IMR-90 (cell line): ENCODE measurements at regions not wholly inside any gene's neighbourhood (a gene's known extent, or its start where the extent isn't known, plus 50 kb on each side); places are given as distances from the start of the nearest gene placed in this dataset.

Experiments used
- ATAC-seq: fragments of 200-7000 bp; cut with Tn5 transposase; 2 replicates; pipeline ENCODE4 v1.9.1; 2020; ENCODE audit warnings: low read depth, mild to moderate bottlenecking, moderate library complexity
- BruUV-seq: library from RNA; stranded (reverse); fragments of 400-500 nt; replicated peaks from 2 replicates; lab custom pipeline; 2021; lab: Mats Ljungman, UMichigan
- CTCF ChIA-PET: fragments of 300-600 bp; formaldehyde crosslinking; extraction: SDS; loops from one replicate; lab custom pipeline; 2021; ENCODE audit warnings: antibody characterized with exemption; lab: Yijun Ruan, JAX
- POLR2A ChIA-PET: fragments of 300-600 bp; sonication (Branson Sonifier 250); formaldehyde crosslinking; loops from one replicate; lab custom pipeline; 2022; ENCODE audit warnings: antibody characterized with exemption; ENCODE audit not compliant: unreplicated experiment; lab: Charles Lee
- DNase-seq: peaks from one replicate; pipeline ENCODE4 v3.0.0; 2013
- H2AFZ ChIP-seq: replicated peaks from 2 replicates; pipeline ENCODE3; 2013; ENCODE audit warnings: low read length, mild to moderate bottlenecking; ENCODE audit not compliant: poor library complexity
- H2AK5ac ChIP-seq: 2 replicates; pipeline ENCODE4 v1.6.1; 2013; ENCODE audit warnings: low read depth, low read length, inconsistent platforms
- H2AK9ac ChIP-seq: replicated peaks from 2 replicates; pipeline ENCODE3; 2013; ENCODE audit warnings: mild to moderate bottlenecking, low read depth, low read length, moderate library complexity; ENCODE audit not compliant: poor library complexity
- H2BK120ac ChIP-seq: 2 replicates; pipeline ENCODE4 v1.6.1; 2013; ENCODE audit warnings: low read depth, low read length, inconsistent platforms
- H2BK15ac ChIP-seq: 3 replicates; pipeline ENCODE4 v1.6.1; 2013; ENCODE audit warnings: low read depth, low read length, inconsistent platforms
- H2BK20ac ChIP-seq: 2 replicates; pipeline ENCODE4 v1.6.1; 2013; ENCODE audit warnings: low read depth, mild to moderate bottlenecking, inconsistent platforms, low read length, moderate library complexity
- H2BK5ac ChIP-seq: 2 replicates; pipeline ENCODE4 v1.6.1; 2013; ENCODE audit warnings: mild to moderate bottlenecking, low read depth, low read length, inconsistent platforms; ENCODE audit not compliant: poor library complexity, severe bottlenecking
- H3K14ac ChIP-seq: replicated peaks from 2 replicates; pipeline ENCODE4 v1.6.1; 2013; ENCODE audit warnings: low read depth, low read length, inconsistent platforms
- H3K18ac ChIP-seq: 2 replicates; pipeline ENCODE4 v1.6.1; 2013; ENCODE audit warnings: low read depth, low read length, control low read depth
- H3K23ac ChIP-seq: 2 replicates; pipeline ENCODE4 v1.6.1; 2013; ENCODE audit warnings: low read depth, low read length, inconsistent platforms
- H3K27ac ChIP-seq: 2 replicates; pipeline ENCODE4 v1.5.1; 2013; ENCODE audit warnings: mild to moderate bottlenecking, control low read depth, low read length; ENCODE audit not compliant: insufficient read depth
- H3K27me3 ChIP-seq: 2 replicates; pipeline ENCODE4 v1.6.1; 2013; ENCODE audit warnings: low read length; ENCODE audit not compliant: control insufficient read depth, insufficient read depth
- H3K36me3 ChIP-seq: 2 replicates; pipeline ENCODE4 v1.6.1; 2013; ENCODE audit warnings: low read length, mixed read lengths; ENCODE audit not compliant: control insufficient read depth, insufficient read depth
- H3K4ac ChIP-seq: 2 replicates; pipeline ENCODE4 v1.6.1; 2013; ENCODE audit warnings: low read depth, low read length, inconsistent platforms
- H3K4me1 ChIP-seq: 2 replicates; pipeline ENCODE4 v1.6.1; 2013; ENCODE audit warnings: low read length, mixed read lengths; ENCODE audit not compliant: control insufficient read depth, insufficient read depth
- H3K4me2 ChIP-seq: 2 replicates; pipeline ENCODE4 v1.6.1; 2013; ENCODE audit warnings: low read depth, mild to moderate bottlenecking, control low read depth, low read length, moderate library complexity
- H3K4me3 ChIP-seq: 2 replicates; pipeline ENCODE4 v1.5.1; 2013; ENCODE audit warnings: low read depth, mild to moderate bottlenecking, control low read depth, low read length, moderate library complexity; ENCODE audit not compliant: insufficient read depth
- H3K56ac ChIP-seq: 2 replicates; pipeline ENCODE4 v1.6.1; 2013; ENCODE audit warnings: low read length, inconsistent platforms; ENCODE audit not compliant: insufficient read depth; ENCODE audit errors: extremely low read depth
- H3K79me1 ChIP-seq, 2 experiments: 2 replicates each; pipeline ENCODE4 v1.6.1; 2013; ENCODE audit warnings: low read length in 2 of 2, inconsistent platforms in 1 of 2, low read depth in 1 of 2
- H3K9ac ChIP-seq: 2 replicates; pipeline ENCODE4 v1.6.1; 2013; ENCODE audit warnings: low read depth, low read length, control low read depth
- H3K9me1 ChIP-seq: 2 replicates; pipeline ENCODE4 v1.6.1; 2013; ENCODE audit warnings: low read length, inconsistent platforms; ENCODE audit not compliant: insufficient read depth
- H3K9me3 ChIP-seq: 2 replicates; pipeline ENCODE4 v1.6.1; 2013; ENCODE audit warnings: low read length; ENCODE audit not compliant: control insufficient read depth, insufficient read depth
- H4K20me1 ChIP-seq: 2 replicates; pipeline ENCODE4 v1.6.1; 2013; ENCODE audit warnings: low read length, inconsistent platforms; ENCODE audit not compliant: insufficient read depth
- H4K5ac ChIP-seq: 2 replicates; pipeline ENCODE4 v1.6.1; 2013; ENCODE audit warnings: mild to moderate bottlenecking, low read depth, low read length, control low read depth
- H4K8ac ChIP-seq, 2 experiments: 2 replicates each; pipeline ENCODE4 v1.6.1; 2013; ENCODE audit warnings: low read depth in 2 of 2, low read length in 2 of 2, control low read depth in 1 of 2, inconsistent platforms in 1 of 2
- H4K91ac ChIP-seq: 2 replicates; pipeline ENCODE4 v1.6.1; 2013; ENCODE audit warnings: low read depth, low read length, inconsistent platforms; ENCODE audit not compliant: insufficient read depth
- BHLHE40 ChIP-seq: fragments of 150-350 bp; IDR thresholded peaks from 2 replicates; pipeline ENCODE4 v1.6.1; 2016; ENCODE audit warnings: mild to moderate bottlenecking, low read depth, low read length
- CEBPB ChIP-seq: IDR thresholded peaks from 2 replicates; pipeline ENCODE4 v1.6.1; 2012; ENCODE audit warnings: low read depth, low read length, improper control_type of control experiment
- CHD1 ChIP-seq: IDR thresholded peaks from 2 replicates; pipeline ENCODE4 v1.6.1; 2012; ENCODE audit warnings: low read depth, low read length, improper control_type of control experiment
- FOS ChIP-seq: fragments of 150-350 bp; IDR thresholded peaks from 2 replicates; pipeline ENCODE4 v1.6.1; 2016; ENCODE audit warnings: low read depth, low read length
- MAFK ChIP-seq: IDR thresholded peaks from 2 replicates; pipeline ENCODE4 v1.6.1; 2012; ENCODE audit warnings: low read depth, low read length, improper control_type of control experiment
- MXI1 ChIP-seq: IDR thresholded peaks from 2 replicates; pipeline ENCODE4 v1.6.1; 2012; ENCODE audit warnings: low read depth, mild to moderate bottlenecking, low read length, moderate library complexity, borderline replicate concordance
- SMC3 ChIP-seq: fragments of 150-350 bp; IDR thresholded peaks from 2 replicates; pipeline ENCODE4 v1.6.1; 2016; ENCODE audit warnings: low read depth, mild to moderate bottlenecking, antibody characterized with exemption, low read length, moderate library complexity
- WGBS, 2 experiments: methylation state at CpG; one replicate each; pipeline versions ENCODE4 v1.1.5 to v1.1.7; 2013; ENCODE audit warnings: missing lambda C conversion rate in 2 of 2; ENCODE audit not compliant: insufficient read length in 1 of 2; ENCODE audit errors: extremely low coverage in 2 of 2; 5-methylcytosine and 5-hydroxymethylcytosine counted together
- dilution Hi-C: fragments of 300-500 bp; cut with HindIII; formaldehyde crosslinking; loops from one replicate; pipeline ENCODE4 v1.14.3; 2018; ENCODE audit warnings: low sequenced_read_pairs; ENCODE audit not compliant: unreplicated experiment
- in situ Hi-C: fragments of 300-500 bp; cut with MboI; formaldehyde crosslinking; loops from 3 replicates; pipeline ENCODE4 v1.14.3; 2019; ENCODE audit warnings: low sequenced_read_pairs, inconsistent platforms, mixed read lengths
- intact Hi-C: fragments of 100-400 bp; cut with micrococcal nuclease; formaldehyde crosslinking; loops from 2 replicates; pipeline ENCODE4 v1.10.0; 2022
- TF ChIP-seq, protein P1 (sequence below): fragments of 150-350 bp; IDR thresholded peaks from 2 replicates; pipeline ENCODE4 v1.6.1; 2017; ENCODE audit warnings: mild to moderate bottlenecking, antibody characterized with exemption, low read length, low read depth

DNA sequence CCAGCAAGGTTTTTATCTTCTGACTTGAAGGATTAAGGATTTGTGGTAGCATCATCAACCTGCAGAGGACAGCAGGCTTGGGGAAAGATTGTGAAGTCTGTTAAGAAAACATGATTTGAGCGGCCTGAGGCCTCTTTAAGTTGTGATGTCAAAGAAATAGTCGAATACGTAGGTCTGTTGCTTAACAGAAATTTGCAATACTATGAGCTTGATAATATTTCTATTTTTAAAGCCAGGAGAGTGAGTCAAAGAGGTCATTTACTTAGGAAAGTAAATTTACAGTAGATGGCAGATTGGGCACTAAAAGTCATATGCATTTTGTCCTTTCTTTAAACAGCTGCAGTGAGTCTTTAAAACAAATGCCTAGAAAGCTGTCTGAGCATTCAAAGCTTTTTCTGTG lies 336.3 kb downstream of the DIPK2A start:
- intact Hi-C loops = no loop called here

More for the DNA sequence above, 336.3 kb downstream of the DIPK2A start:
- BruUV-seq = no TSS peak
- Histone ChIP-seq H3K4me2 (no peak overlapping the region), H4K5ac (no peak overlapping the region), H3K4me1 (no peaks in the 10 kb centered on the region), H2BK20ac (no peak overlapping the region), H4K20me1 (no peaks in the 10 kb centered on the region), H3K27me3 (no peaks in the 10 kb centered on the region), H3K36me3 (no peaks in the 10 kb centered on the region), H4K8ac (no peak overlapping the region), H2BK5ac (no peak overlapping the region), H4K91ac (no peak overlapping the region), H3K23ac (no peak overlapping the region), H3K18ac (no peak overlapping the region), H3K27ac (no peak overlapping the region), H3K14ac (no peak overlapping the region), H3K79me1 (no peaks in the 10 kb centered on the region), H2BK15ac (no peak overlapping the region), H3K9ac (no peak overlapping the region), H2BK120ac (no peak overlapping the region), H3K9me3 (peaks cover 2% of the 10 kb centered on the region; the same call in 1 of the 2 replicates), H3K4me3 (no peak overlapping the region), H3K9me1 (no peaks in the 10 kb centered on the region), H3K4ac (no peak overlapping the region), H2AK9ac (no peak overlapping the region), H3K56ac (no peak overlapping the region), H2AK5ac (no peak overlapping the region), H2AFZ (no peak overlapping the region)
- ATAC-seq (no peak), DNase-seq (no peak)
- in situ Hi-C loops (no loop called here), dilution Hi-C loops (no loop called here)
- POLR2A ChIA-PET = no interaction called here
- CTCF ChIA-PET = interaction anchor here (0.6 kb wide), 1 partner anchor 1237 kb away, joined by 4 read pairs; no protein-coding TSS in a partner anchor
- WGBS, 2 experiments = no CpG with 5 or more reads among the region's 3 CpGs
- TF ChIP-seq CEBPB = no peak
- no peak for TF ChIP-seq MXI1
- TF ChIP-seq MAFK = no peak
- no peak for TF ChIP-seq CHD1
- no peak for TF ChIP-seq SMC3
- TF ChIP-seq FOS = no peak
- no peak for TF ChIP-seq BHLHE40
- TF ChIP-seq, protein P1, sequence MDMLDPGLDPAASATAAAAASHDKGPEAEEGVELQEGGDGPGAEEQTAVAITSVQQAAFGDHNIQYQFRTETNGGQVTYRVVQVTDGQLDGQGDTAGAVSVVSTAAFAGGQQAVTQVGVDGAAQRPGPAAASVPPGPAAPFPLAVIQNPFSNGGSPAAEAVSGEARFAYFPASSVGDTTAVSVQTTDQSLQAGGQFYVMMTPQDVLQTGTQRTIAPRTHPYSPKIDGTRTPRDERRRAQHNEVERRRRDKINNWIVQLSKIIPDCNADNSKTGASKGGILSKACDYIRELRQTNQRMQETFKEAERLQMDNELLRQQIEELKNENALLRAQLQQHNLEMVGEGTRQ = no peak
